Subcutaneous abdominal adipose tissue (tissue), 5 donors: ENCODE measurements at regions not wholly inside any gene's neighbourhood (a gene's known extent, or its start where the extent isn't known, plus 50 kb on each side); places are given as distances from the start of the nearest gene placed in this dataset.

Source experiments
- H3K27ac ChIP-seq: one replicate; pipeline ENCODE4 v1.7.0; 2013; ENCODE audit warnings: low read depth, mild to moderate bottlenecking, inconsistent platforms, low read length, moderate library complexity
- H3K27me3 ChIP-seq, 5 donors: one replicate each; pipeline ENCODE4 v1.7.0; 2013; ENCODE audit warnings: low read length in 5 of 5, inconsistent platforms in 1 of 5; ENCODE audit not compliant: control insufficient read depth in 5 of 5, insufficient read depth in 4 of 5
- H3K36me3 ChIP-seq, 5 donors: one replicate each; pipeline ENCODE4 v1.7.0; 2013; ENCODE audit warnings: low read length in 5 of 5; ENCODE audit not compliant: control insufficient read depth in 5 of 5, insufficient read depth in 5 of 5
- H3K4me1 ChIP-seq, 5 donors: one replicate each; pipeline ENCODE4 v1.7.0; 2013; ENCODE audit warnings: low read length in 5 of 5, mild to moderate bottlenecking in 3 of 5, moderate library complexity in 1 of 5; ENCODE audit not compliant: control insufficient read depth in 5 of 5, insufficient read depth in 5 of 5
- H3K4me3 ChIP-seq, 5 donors: one replicate each; pipeline ENCODE4 v1.7.0; 2013; ENCODE audit warnings: low read length in 5 of 5, low read depth in 1 of 5
- H3K9ac ChIP-seq, 5 donors: one replicate each; pipeline ENCODE4 v1.7.0; 2013; ENCODE audit warnings: low read length in 5 of 5, mild to moderate bottlenecking in 4 of 5, moderate library complexity in 3 of 5
- H3K9me3 ChIP-seq, 5 donors: one replicate each; pipeline ENCODE4 v1.7.0; 2013; ENCODE audit warnings: low read length in 5 of 5; ENCODE audit not compliant: control insufficient read depth in 5 of 5
- donor health status: healthy.
- donor health status: healthy.
- donor health status: healthy.
- donor health status: healthy.
- donor health status: healthy.

DNA sequence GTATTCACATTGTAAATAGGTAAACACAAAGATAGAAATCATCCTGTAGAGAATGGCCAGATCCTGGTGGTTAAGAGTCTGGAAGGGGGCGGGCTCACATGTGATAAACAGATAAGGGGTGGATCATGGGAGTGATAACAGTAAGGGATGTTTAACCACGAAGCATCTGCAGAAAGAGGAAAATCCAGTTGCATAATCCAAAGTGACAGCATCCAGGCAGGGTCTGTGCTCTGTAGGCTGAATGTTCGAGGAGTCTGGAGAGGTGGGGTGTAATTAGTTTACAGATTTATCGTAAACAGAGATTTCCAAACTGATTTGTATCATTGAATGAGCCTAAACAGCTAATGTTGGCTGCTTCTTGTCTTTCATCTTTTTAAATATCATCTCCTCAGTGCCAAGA is 1009.8 kb upstream of the SLIT2 start:
- Histone ChIP-seq H3K27ac (no peak overlapping the region), H3K36me3 (no peaks in the 10 kb centered on the region), H3K4me1 (no peaks in the 10 kb centered on the region), H3K9me3 (no peaks in the 10 kb centered on the region), H3K4me3 (no peak overlapping the region), H3K9ac (no peak overlapping the region), H3K27me3 (no peaks in the 10 kb centered on the region)

DNA sequence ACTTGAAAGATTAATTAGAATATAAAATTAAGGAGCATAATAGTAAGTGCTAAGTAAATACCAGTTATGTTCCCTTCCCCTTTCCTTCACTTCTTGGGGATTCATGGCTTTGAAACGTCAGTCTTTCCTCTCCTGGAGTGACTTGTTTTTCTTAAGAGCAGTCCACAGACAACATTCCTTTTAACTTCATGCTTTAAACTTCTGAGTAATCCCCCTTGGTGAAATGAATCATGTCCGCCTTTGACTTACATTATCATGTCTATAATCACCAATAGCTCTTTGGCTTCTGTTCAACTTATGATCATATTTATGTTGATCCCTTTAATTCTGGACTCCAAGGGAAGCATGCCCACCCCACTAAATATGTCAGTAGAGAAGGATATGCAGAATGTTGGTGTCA is 1012.1 kb upstream of the SLIT2 start:
- H3K4me3 ChIP-seq = no peak overlapping the region
- H3K27me3 ChIP-seq = no peaks in the 10 kb centered on the region
- no peak overlapping the region for H3K27ac ChIP-seq
- no peaks in the 10 kb centered on the region for H3K36me3 ChIP-seq
- H3K9me3 ChIP-seq = no peaks in the 10 kb centered on the region
- H3K4me1 ChIP-seq = no peaks in the 10 kb centered on the region
- no peak overlapping the region for H3K9ac ChIP-seq

GRCh38 chr4:19236473-19236872 is 1015.2 kb upstream of the SLIT2 start:
- Histone ChIP-seq H3K9me3 (no peaks in the 10 kb centered on the region), H3K9ac (no peak overlapping the region), H3K36me3 (no peaks in the 10 kb centered on the region), H3K27ac (no peak overlapping the region), H3K4me1 (no peaks in the 10 kb centered on the region), H3K27me3 (no peaks in the 10 kb centered on the region), H3K4me3 (no peak overlapping the region)

DNA sequence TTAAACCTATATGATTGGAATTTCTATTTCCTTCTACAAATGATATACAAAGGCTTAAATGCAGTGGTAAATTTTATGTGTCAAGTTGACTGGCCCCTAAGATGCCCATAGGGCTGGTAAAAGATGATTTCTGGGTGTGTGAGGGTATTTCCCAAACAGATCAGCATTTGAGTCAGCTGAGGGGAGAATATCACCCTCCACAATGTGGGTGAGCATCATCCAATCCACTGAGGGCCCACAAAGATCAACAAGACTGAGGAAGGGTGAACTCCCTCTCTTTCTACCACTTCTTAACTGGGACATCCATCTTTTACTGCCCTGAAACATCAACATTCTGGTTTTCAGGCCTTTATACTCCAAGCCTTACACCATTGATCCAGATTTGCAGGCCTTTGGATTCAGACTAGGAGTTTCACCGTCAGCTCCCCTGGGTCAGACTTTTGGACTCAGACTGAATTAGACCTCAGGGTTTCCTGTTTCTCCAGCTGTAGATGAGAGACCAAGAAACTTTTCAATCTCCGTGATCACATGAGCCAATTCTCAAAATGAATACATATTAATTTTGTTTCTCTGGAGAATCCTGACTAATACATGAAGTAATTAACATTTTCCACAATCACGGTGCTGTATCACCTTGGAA is 1020.7 kb upstream of the SLIT2 start:
- Histone ChIP-seq H3K9ac (no peak overlapping the region), H3K4me1 (no peaks in the 10 kb centered on the region), H3K9me3 (no peaks in the 10 kb centered on the region), H3K27me3 (no peaks in the 10 kb centered on the region), H3K27ac (no peak overlapping the region), H3K4me3 (no peak overlapping the region), H3K36me3 (no peaks in the 10 kb centered on the region)

DNA sequence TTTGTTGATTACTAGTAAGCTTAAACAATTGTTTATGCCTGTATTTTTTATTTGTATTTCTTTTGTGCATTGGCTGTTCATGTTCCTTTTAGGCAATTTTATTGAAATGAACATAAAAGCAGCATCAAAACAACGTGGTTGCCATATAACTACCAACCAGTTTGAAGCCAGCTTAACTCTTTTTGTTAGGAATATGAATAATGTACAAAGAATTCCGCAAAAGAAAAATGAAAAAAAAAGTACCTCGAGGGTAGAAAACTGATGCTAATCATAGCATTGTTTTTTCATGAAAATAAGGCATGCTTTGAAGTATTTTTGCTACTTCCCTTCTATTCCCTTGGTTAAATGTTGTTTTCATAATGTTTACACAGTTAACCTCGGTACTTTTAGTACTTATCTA is 1024.0 kb upstream of the SLIT2 start:
- no peak overlapping the region for H3K9ac ChIP-seq
- no peaks in the 10 kb centered on the region for H3K4me1 ChIP-seq
- no peak overlapping the region for H3K4me3 ChIP-seq
- H3K36me3 ChIP-seq = no peaks in the 10 kb centered on the region
- H3K27ac ChIP-seq = no peak overlapping the region
- no peaks in the 10 kb centered on the region for H3K27me3 ChIP-seq
- H3K9me3 ChIP-seq = no peaks in the 10 kb centered on the region

GRCh38 chr4:19224820-19225219 is 1026.9 kb upstream of the SLIT2 start:
- Histone ChIP-seq H3K4me1 (no peaks in the 10 kb centered on the region), H3K27me3 (no peaks in the 10 kb centered on the region), H3K9ac (no peak overlapping the region), H3K9me3 (no peaks in the 10 kb centered on the region), H3K27ac (no peak overlapping the region), H3K36me3 (no peaks in the 10 kb centered on the region), H3K4me3 (no peak overlapping the region)

- no peak overlapping the region for H3K27ac ChIP-seq
- H3K4me3 ChIP-seq = no peak overlapping the region
- H3K9me3 ChIP-seq = no peaks in the 10 kb centered on the region
- H3K36me3 ChIP-seq = no peaks in the 10 kb centered on the region
- H3K9ac ChIP-seq = no peak overlapping the region
- no peaks in the 10 kb centered on the region for H3K27me3 ChIP-seq
- no peaks in the 10 kb centered on the region for H3K4me1 ChIP-seq
Observed at GRCh38 chr4:19216476-19216875, 1035.2 kb upstream of the SLIT2 start.

DNA sequence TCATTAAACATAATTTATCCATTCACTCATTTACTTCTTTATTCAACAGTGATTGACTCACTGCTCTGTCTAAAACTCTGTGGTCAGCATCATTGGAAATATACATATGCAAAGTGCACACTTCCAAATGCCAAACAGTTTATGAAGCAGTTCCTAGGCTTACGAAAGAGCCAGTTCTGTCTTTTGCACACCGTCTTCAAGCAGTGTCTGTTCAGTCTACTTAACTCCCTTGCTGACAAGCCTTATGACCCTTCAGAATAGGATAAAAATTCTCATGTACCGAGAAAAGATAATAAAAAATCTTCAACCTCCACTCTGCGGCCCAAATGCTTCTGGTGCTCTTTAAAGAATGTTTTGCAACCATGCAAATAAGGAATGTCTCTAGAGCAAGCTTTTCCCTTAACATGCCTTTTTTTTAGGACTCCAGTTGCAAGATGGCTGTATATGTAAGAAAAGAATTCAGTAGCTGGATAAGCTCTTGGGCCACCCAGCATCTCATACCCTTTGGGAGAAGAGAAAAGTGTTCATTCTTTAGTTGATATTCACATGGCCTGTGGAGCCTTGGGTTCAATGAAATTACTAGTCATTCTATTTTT is 1037.0 kb upstream of the SLIT2 start:
- Histone ChIP-seq H3K36me3 (no peaks in the 10 kb centered on the region), H3K4me1 (no peaks in the 10 kb centered on the region), H3K27me3 (no peaks in the 10 kb centered on the region), H3K9me3 (no peaks in the 10 kb centered on the region), H3K4me3 (no peak overlapping the region), H3K9ac (no peak overlapping the region), H3K27ac (no peak overlapping the region)

DNA sequence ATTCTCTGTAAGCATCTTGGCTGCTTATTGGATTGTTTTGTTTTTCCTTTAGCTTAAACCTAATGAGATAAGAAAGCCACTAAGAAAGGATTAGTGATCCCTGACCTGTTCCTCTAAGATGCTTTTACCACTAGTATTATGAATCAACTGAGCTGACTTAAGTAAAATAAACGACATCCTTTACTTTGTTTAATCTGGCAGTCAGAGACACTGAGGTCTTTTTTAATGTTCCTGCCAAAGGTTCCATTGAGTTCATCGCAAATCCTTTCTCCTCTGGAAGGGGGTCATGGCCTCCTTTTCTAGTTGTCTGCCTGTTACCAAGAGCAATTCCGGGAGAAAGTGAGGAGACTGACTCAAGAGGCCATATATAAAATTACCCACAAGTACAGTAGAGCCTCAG is 1038.3 kb upstream of the SLIT2 start:
- H3K27me3 ChIP-seq = no peaks in the 10 kb centered on the region
- no peak overlapping the region for H3K9ac ChIP-seq
- no peaks in the 10 kb centered on the region for H3K36me3 ChIP-seq
- no peak overlapping the region for H3K4me3 ChIP-seq
- no peaks in the 10 kb centered on the region for H3K4me1 ChIP-seq
- no peaks in the 10 kb centered on the region for H3K9me3 ChIP-seq
- no peak overlapping the region for H3K27ac ChIP-seq

DNA sequence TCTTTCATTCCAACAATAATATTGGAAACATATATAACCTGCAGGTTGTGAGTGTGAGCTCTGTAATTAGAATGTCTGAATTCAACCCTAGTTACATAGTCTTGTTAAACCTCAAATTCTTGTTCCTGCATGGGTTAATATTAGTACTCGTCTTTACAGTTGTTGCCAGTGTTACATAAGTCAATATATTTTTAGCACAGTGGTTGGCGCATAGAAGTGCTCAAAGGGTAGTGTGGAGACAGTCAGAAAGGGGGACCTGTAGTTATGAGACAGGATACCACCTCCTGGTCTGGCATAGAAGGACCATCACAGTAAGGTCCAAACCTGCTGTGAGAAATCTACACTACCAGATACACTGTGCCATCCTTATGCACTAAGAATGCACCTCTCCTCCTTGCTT is 1045.9 kb upstream of the SLIT2 start:
- no peak overlapping the region for H3K27ac ChIP-seq
- no peaks in the 10 kb centered on the region for H3K36me3 ChIP-seq
- H3K9ac ChIP-seq = no peak overlapping the region
- H3K4me3 ChIP-seq = no peak overlapping the region
- H3K4me1 ChIP-seq = no peaks in the 10 kb centered on the region
- no peaks in the 10 kb centered on the region for H3K27me3 ChIP-seq
- no peaks in the 10 kb centered on the region for H3K9me3 ChIP-seq
